WTC11 (cell line): ENCODE measurements at regions not wholly inside any gene's neighbourhood (a gene's known extent, or its start where the extent isn't known, plus 50 kb on each side); places are given as distances from the start of the nearest gene placed in this dataset.

Experiments
- ATAC-seq: fragments of 200-7000 bp; cut with Tn5 transposase; 2 replicates; pipeline ENCODE4 v1.10.0; 2021; ENCODE audit warnings: mild to moderate bottlenecking, moderate library complexity
- CTCF ChIA-PET: fragments of 300-600 bp; sonication (Branson Sonifier 250); formaldehyde crosslinking; loops from one replicate; lab custom pipeline; 2021; ENCODE audit warnings: antibody characterized with exemption; lab: Charles Lee
- POLR2A ChIA-PET: fragments of 350-600 bp; sonication (Branson Sonifier 250); formaldehyde crosslinking; loops from one replicate; lab custom pipeline; 2021; ENCODE audit warnings: antibody characterized with exemption; lab: Charles Lee
- DNase-seq: peaks from one replicate; pipeline ENCODE4 v3.0.0; 2021; ENCODE audit warnings: low spot score
- H3K27ac Mint-ChIP-seq: 2 replicates; pipeline ENCODE4 v1.8.0; 2021; ENCODE audit warnings: mixed read lengths
- H3K27me3 Mint-ChIP-seq: 2 replicates; pipeline ENCODE4 v1.8.0; 2021; ENCODE audit warnings: low read depth, mild to moderate bottlenecking, moderate library complexity, mixed read lengths
- H3K36me3 Mint-ChIP-seq: 2 replicates; pipeline ENCODE4 v1.8.0; 2021; ENCODE audit warnings: mixed read lengths
- H3K4me1 Mint-ChIP-seq: 2 replicates; pipeline ENCODE4 v1.8.0; 2022; ENCODE audit warnings: mixed read lengths
- H3K4me3 Mint-ChIP-seq: 2 replicates; pipeline ENCODE4 v1.8.0; 2021; ENCODE audit warnings: mild to moderate bottlenecking, moderate library complexity, mixed read lengths
- H3K9me3 Mint-ChIP-seq: 2 replicates; pipeline ENCODE4 v1.8.0; 2021; ENCODE audit warnings: mixed read lengths
- ATF1 ChIP-seq: sonication (generic); formaldehyde crosslinking; IDR thresholded peaks from 2 replicates; pipeline ENCODE4 v1.8.1; 2023; ENCODE audit warnings: mild to moderate bottlenecking, moderate library complexity, missing genetic modification reagents
- CDX4 ChIP-seq: fragments of 250-450 bp; sonication (Bioruptor Pico); IDR thresholded peaks from 2 replicates; pipeline ENCODE4 v1.9.0; 2021; ENCODE audit warnings: moderate library complexity, mild to moderate bottlenecking, inconsistent platforms, borderline replicate concordance
- CREM ChIP-seq: sonication (generic); formaldehyde crosslinking; IDR thresholded peaks from 2 replicates; pipeline ENCODE4 v1.8.1; 2022; ENCODE audit warnings: mild to moderate bottlenecking, missing genetic modification reagents, moderate library complexity
- ELF4 ChIP-seq: sonication (generic); formaldehyde crosslinking; IDR thresholded peaks from 2 replicates; pipeline ENCODE4 v1.8.1; 2022; ENCODE audit warnings: low read depth, mild to moderate bottlenecking, moderate library complexity, missing genetic modification reagents
- EMX1 ChIP-seq: fragments of 250-450 bp; sonication (Bioruptor Pico); IDR thresholded peaks from 2 replicates; pipeline ENCODE4 v1.8.0; 2021; ENCODE audit warnings: mild to moderate bottlenecking
- ERG ChIP-seq: fragments of 250-450 bp; sonication (Bioruptor Pico); IDR thresholded peaks from 2 replicates; pipeline ENCODE4 v1.8.0; 2021; ENCODE audit warnings: mild to moderate bottlenecking
- GRHL2 ChIP-seq: fragments of 250-450 bp; sonication (Bioruptor Pico); IDR thresholded peaks from 2 replicates; pipeline ENCODE4 v1.8.0; 2022; ENCODE audit warnings: mild to moderate bottlenecking, moderate library complexity; ENCODE audit not compliant: insufficient replicate concordance, severe bottlenecking
- HMGA2 ChIP-seq: fragments of 250-450 bp; sonication (Bioruptor Pico); IDR thresholded peaks from 2 replicates; pipeline ENCODE4 v1.4.0; 2021; ENCODE audit warnings: mild to moderate bottlenecking, moderate library complexity
- KAT7 ChIP-seq: sonication (generic); formaldehyde crosslinking; IDR thresholded peaks from 2 replicates; pipeline ENCODE4 v1.8.1; 2023; ENCODE audit warnings: missing genetic modification reagents, mild to moderate bottlenecking, borderline replicate concordance
- NFYB ChIP-seq: sonication (generic); formaldehyde crosslinking; conservative IDR thresholded peaks from 2 replicates; pipeline ENCODE4 v1.8.0; 2022; ENCODE audit warnings: low read depth, missing genetic modification reagents
- SOX15 ChIP-seq: fragments of 250-450 bp; sonication (Bioruptor Pico); IDR thresholded peaks from 2 replicates; pipeline ENCODE4 v1.9.0; 2021; ENCODE audit warnings: mild to moderate bottlenecking
- SP1 ChIP-seq: sonication (generic); formaldehyde crosslinking; conservative IDR thresholded peaks from 2 replicates; pipeline ENCODE4 v1.8.1; 2022; ENCODE audit warnings: missing genetic modification reagents
- ZNF138 ChIP-seq: sonication (generic); formaldehyde crosslinking; conservative IDR thresholded peaks from 2 replicates; pipeline ENCODE4 v1.8.1; 2022; ENCODE audit warnings: mild to moderate bottlenecking, moderate library complexity, missing genetic modification reagents
- ZNF263 ChIP-seq: sonication (generic); formaldehyde crosslinking; IDR thresholded peaks from 2 replicates; pipeline ENCODE4 v1.8.1; 2022; ENCODE audit warnings: low read depth, mild to moderate bottlenecking, moderate library complexity, missing genetic modification reagents
- ZNF317 ChIP-seq: sonication (generic); formaldehyde crosslinking; IDR thresholded peaks from 2 replicates; pipeline ENCODE4 v1.8.1; 2023; ENCODE audit warnings: low read depth, mild to moderate bottlenecking, moderate library complexity, missing genetic modification reagents, borderline replicate concordance
- ZNF423 ChIP-seq: fragments of 250-450 bp; sonication (Bioruptor Pico); IDR thresholded peaks from 2 replicates; pipeline ENCODE4 v2.1.2; 2022; ENCODE audit warnings: mild to moderate bottlenecking, moderate library complexity
- TF ChIP-seq, protein P1 (sequence below): fragments of 250-450 bp; sonication (Bioruptor Pico); IDR thresholded peaks from 2 replicates; pipeline ENCODE4 v1.9.0; 2021; ENCODE audit warnings: mild to moderate bottlenecking, borderline replicate concordance
- TF ChIP-seq, protein P2 (sequence below): fragments of 250-450 bp; sonication (Bioruptor Pico); IDR thresholded peaks from 2 replicates; pipeline ENCODE4 v2.1.2; 2022; ENCODE audit warnings: mild to moderate bottlenecking, moderate library complexity
- TF ChIP-seq, protein P3 (sequence below): sonication (generic); formaldehyde crosslinking; IDR thresholded peaks from 2 replicates; pipeline ENCODE4 v1.8.0; 2022; ENCODE audit warnings: mild to moderate bottlenecking, missing genetic modification reagents
- TF ChIP-seq, protein P4 (sequence below): sonication (generic); formaldehyde crosslinking; IDR thresholded peaks from 2 replicates; pipeline ENCODE4 v1.8.1; 2022; ENCODE audit warnings: mild to moderate bottlenecking, missing genetic modification reagents, moderate library complexity, borderline replicate concordance

DNA sequence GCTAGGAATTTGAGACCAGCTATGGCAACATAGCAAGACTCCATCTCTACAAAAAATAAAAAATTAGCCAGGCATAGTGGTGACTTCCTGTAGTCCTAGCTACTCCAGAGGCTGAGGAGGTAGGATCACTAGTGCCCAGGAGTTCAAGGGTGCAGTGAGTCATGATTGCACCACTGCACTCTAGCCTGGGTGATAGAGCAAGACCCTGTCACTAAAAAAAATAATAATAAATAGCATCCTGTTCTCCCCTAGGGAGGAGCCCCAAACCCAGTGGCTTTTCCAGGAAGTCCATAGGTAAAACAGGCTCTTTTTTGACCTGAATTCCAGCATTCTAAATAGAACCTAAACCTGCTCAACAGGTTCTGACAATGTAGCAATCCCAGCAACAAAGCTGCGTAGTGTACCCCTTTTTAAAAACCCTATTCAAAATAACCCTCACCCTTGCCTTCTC, 192.0 kb downstream of the ALDH8A1 start:
- CTCF ChIA-PET = no interaction called here
- H3K4me3 Mint-ChIP-seq = no peak overlapping the region
- no peak overlapping the region for H3K27ac Mint-ChIP-seq
- POLR2A ChIA-PET = no interaction called here
- no peaks in the 10 kb centered on the region for H3K36me3 Mint-ChIP-seq
- H3K27me3 Mint-ChIP-seq = no peaks in the 10 kb centered on the region
- H3K4me1 Mint-ChIP-seq = peaks cover 22% of the 10 kb centered on the region
- ATAC-seq (no peak; the same call in 1 of the 2 replicates), DNase-seq (no peak)
- no peaks in the 10 kb centered on the region; the same call in 1 of the 2 replicates for H3K9me3 Mint-ChIP-seq
- TF ChIP-seq, protein P1, sequence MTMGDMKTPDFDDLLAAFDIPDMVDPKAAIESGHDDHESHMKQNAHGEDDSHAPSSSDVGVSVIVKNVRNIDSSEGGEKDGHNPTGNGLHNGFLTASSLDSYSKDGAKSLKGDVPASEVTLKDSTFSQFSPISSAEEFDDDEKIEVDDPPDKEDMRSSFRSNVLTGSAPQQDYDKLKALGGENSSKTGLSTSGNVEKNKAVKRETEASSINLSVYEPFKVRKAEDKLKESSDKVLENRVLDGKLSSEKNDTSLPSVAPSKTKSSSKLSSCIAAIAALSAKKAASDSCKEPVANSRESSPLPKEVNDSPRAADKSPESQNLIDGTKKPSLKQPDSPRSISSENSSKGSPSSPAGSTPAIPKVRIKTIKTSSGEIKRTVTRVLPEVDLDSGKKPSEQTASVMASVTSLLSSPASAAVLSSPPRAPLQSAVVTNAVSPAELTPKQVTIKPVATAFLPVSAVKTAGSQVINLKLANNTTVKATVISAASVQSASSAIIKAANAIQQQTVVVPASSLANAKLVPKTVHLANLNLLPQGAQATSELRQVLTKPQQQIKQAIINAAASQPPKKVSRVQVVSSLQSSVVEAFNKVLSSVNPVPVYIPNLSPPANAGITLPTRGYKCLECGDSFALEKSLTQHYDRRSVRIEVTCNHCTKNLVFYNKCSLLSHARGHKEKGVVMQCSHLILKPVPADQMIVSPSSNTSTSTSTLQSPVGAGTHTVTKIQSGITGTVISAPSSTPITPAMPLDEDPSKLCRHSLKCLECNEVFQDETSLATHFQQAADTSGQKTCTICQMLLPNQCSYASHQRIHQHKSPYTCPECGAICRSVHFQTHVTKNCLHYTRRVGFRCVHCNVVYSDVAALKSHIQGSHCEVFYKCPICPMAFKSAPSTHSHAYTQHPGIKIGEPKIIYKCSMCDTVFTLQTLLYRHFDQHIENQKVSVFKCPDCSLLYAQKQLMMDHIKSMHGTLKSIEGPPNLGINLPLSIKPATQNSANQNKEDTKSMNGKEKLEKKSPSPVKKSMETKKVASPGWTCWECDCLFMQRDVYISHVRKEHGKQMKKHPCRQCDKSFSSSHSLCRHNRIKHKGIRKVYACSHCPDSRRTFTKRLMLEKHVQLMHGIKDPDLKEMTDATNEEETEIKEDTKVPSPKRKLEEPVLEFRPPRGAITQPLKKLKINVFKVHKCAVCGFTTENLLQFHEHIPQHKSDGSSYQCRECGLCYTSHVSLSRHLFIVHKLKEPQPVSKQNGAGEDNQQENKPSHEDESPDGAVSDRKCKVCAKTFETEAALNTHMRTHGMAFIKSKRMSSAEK (CRISPR knock-in tag) = no peak
- TF ChIP-seq, protein P2, sequence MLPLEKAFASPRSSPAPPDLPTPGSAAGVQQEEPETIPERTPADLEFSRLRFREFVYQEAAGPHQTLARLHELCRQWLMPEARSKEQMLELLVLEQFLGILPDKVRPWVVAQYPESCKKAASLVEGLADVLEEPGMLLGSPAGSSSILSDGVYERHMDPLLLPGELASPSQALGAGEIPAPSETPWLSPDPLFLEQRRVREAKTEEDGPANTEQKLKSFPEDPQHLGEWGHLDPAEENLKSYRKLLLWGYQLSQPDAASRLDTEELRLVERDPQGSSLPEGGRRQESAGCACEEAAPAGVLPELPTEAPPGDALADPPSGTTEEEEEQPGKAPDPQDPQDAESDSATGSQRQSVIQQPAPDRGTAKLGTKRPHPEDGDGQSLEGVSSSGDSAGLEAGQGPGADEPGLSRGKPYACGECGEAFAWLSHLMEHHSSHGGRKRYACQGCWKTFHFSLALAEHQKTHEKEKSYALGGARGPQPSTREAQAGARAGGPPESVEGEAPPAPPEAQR (CRISPR knock-in tag) = no peak
- no peak for TF ChIP-seq KAT7 (CRISPR knock-in tag)

DNA sequence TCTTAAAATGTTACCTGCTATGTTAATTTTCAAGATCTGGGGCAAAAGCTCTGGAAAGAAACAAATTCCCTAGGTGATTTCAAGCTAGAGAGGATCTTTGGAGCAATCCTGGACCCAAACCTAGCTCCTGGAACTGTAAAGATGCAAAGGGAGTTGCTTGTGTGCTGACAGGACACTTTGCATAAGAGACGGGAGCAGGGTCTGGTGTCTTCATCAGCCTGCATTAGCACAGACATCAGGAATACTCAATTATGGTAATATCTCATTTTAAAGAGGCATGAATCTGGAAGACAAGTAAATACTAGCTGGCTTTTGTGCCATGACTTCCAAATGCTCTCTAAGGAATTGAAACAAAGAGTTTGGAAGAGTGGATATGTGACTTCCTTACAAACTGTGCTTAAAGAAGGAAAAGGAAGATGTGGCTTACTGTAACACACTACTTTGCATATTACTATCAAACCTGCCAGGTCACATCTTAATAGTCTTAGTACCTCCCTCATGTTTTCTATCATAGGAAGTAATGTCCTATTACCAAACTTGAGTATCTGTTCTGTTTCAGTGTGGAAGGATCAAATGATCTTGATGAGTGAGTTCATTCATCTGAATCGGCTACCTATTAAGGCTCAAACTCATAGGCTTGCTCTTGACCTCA, 193.4 kb downstream of the ALDH8A1 start:
- CTCF ChIA-PET = interaction anchor here (0.6 kb wide), 1 partner anchor 528 kb away, joined by 4 read pairs; no protein-coding TSS in a partner anchor
- no peak overlapping the region for H3K4me3 Mint-ChIP-seq

More for the DNA sequence above, 193.4 kb downstream of the ALDH8A1 start:
- TF ChIP-seq, protein P2 (CRISPR knock-in tag) = no peak
- TF ChIP-seq NFYB (CRISPR knock-in tag) (no peak), HMGA2 (CRISPR knock-in tag) (no peak), CREM (CRISPR knock-in tag) (no peak), ATF1 (CRISPR knock-in tag) (no peak), ZNF317 (no peak), ELF4 (CRISPR knock-in tag) (no peak), EMX1 (CRISPR knock-in tag) (no peak), ZNF263 (CRISPR knock-in tag) (no peak), ZNF423 (no peak), SOX15 (no peak), GRHL2 (CRISPR knock-in tag) (no peak), SP1 (CRISPR knock-in tag) (no peak), CDX4 (CRISPR knock-in tag) (no peak), ZNF138 (no peak), ERG (no peak)
- TF ChIP-seq, protein P3, sequence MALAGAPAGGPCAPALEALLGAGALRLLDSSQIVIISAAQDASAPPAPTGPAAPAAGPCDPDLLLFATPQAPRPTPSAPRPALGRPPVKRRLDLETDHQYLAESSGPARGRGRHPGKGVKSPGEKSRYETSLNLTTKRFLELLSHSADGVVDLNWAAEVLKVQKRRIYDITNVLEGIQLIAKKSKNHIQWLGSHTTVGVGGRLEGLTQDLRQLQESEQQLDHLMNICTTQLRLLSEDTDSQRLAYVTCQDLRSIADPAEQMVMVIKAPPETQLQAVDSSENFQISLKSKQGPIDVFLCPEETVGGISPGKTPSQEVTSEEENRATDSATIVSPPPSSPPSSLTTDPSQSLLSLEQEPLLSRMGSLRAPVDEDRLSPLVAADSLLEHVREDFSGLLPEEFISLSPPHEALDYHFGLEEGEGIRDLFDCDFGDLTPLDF (CRISPR knock-in tag) = no peak
- TF ChIP-seq, protein P4, sequence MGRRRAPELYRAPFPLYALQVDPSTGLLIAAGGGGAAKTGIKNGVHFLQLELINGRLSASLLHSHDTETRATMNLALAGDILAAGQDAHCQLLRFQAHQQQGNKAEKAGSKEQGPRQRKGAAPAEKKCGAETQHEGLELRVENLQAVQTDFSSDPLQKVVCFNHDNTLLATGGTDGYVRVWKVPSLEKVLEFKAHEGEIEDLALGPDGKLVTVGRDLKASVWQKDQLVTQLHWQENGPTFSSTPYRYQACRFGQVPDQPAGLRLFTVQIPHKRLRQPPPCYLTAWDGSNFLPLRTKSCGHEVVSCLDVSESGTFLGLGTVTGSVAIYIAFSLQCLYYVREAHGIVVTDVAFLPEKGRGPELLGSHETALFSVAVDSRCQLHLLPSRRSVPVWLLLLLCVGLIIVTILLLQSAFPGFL (CRISPR knock-in tag) = no peak
- H3K27ac Mint-ChIP-seq = no peak overlapping the region
- POLR2A ChIA-PET = interaction anchor here (0.7 to 0.8 kb wide), 2 partner anchors 172 to 615 kb away, joined by 5 to 8 read pairs; no protein-coding TSS in a partner anchor
- H3K36me3 Mint-ChIP-seq = no peaks in the 10 kb centered on the region
- no peaks in the 10 kb centered on the region for H3K27me3 Mint-ChIP-seq
- ATAC-seq (no peak), DNase-seq (no peak)
- peaks cover 22% of the 10 kb centered on the region for H3K4me1 Mint-ChIP-seq
- no peaks in the 10 kb centered on the region; the same call in 1 of the 2 replicates for H3K9me3 Mint-ChIP-seq
